Thyroid gland (tissue), 4 donors: ENCODE measurements at regions not wholly inside any gene's neighbourhood (a gene's known extent, or its start where the extent isn't known, plus 50 kb on each side); places are given as distances from the start of the nearest gene placed in this dataset.

Experiments
- POLR2A ChIP-seq, 2 donors: fragments of 450-650 bp; IDR thresholded peaks; one replicate each; pipeline ENCODE4 v1.6.1; 2017; ENCODE audit warnings: antibody characterized with exemption in 2 of 2, mild to moderate bottlenecking in 2 of 2, moderate library complexity in 1 of 2
- TF ChIP-seq, protein P1 (sequence below), 6 experiments: fragments of 200-600 bp in 3 of 6; fragments of 450-650 bp in 3 of 6; sonication (generic) in 3 of 6; IDR thresholded peaks; one replicate each; pipeline ENCODE4 v1.5.1; 2016 to 2019; ENCODE audit warnings: antibody characterized with exemption in 6 of 6, mild to moderate bottlenecking in 2 of 6, inconsistent platforms in 1 of 6, moderate library complexity in 1 of 6

DNA sequence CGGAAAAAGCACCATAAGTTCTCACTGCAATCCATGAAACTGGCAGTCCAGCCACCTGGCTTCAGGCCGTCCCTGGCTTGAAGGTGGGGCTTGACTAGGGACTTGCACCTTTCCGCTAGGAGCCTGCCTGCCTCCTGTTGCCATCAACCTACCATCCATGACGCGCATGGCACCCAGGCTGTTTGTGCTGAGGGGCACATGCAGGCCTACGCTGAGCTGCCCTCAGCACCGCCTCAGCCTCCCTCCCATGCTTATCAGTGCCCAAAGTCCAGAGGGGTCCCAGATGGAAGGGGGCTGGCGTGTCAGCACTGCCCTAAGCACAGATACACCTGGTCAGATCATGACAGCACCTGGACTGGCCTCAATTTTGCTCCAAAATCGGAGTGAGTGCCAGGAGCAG lies 190.2 kb upstream of the LYPLAL1 start:
- TF ChIP-seq, protein P1, sequence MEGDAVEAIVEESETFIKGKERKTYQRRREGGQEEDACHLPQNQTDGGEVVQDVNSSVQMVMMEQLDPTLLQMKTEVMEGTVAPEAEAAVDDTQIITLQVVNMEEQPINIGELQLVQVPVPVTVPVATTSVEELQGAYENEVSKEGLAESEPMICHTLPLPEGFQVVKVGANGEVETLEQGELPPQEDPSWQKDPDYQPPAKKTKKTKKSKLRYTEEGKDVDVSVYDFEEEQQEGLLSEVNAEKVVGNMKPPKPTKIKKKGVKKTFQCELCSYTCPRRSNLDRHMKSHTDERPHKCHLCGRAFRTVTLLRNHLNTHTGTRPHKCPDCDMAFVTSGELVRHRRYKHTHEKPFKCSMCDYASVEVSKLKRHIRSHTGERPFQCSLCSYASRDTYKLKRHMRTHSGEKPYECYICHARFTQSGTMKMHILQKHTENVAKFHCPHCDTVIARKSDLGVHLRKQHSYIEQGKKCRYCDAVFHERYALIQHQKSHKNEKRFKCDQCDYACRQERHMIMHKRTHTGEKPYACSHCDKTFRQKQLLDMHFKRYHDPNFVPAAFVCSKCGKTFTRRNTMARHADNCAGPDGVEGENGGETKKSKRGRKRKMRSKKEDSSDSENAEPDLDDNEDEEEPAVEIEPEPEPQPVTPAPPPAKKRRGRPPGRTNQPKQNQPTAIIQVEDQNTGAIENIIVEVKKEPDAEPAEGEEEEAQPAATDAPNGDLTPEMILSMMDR (IDR thresholded peaks at IDR 0.05), result no peak
- TF ChIP-seq POLR2A (IDR thresholded peaks at IDR 0.05), result no peak
